Small intestine (tissue), 7 donors: ENCODE measurements at regions not wholly inside any gene's neighbourhood (a gene's known extent, or its start where the extent isn't known, plus 50 kb on each side); places are given as distances from the start of the nearest gene placed in this dataset.

Experiments
- DNase-seq, 2 donors: peaks; one replicate each; pipeline versions ENCODE4 v3.0.0 to v3.0.0-alpha.2; 2013
- FAIRE-seq: peaks from 2 replicates; lab custom pipeline; 2012; peaks lifted over from hg19 to GRCh38; lab: Jason Lieb, UNC
- H3K27ac ChIP-seq, 3 donors: one replicate each; pipeline ENCODE4 v1.5.1; 2013; ENCODE audit warnings: low read length in 2 of 3, mild to moderate bottlenecking in 2 of 3, control low read depth in 1 of 3, inconsistent platforms in 1 of 3, low read depth in 1 of 3, moderate library complexity in 1 of 3
- H3K27me3 ChIP-seq, 3 donors: one replicate each; pipeline ENCODE4 v1.6.1; 2013; ENCODE audit warnings: low read length in 3 of 3, inconsistent platforms in 1 of 3; ENCODE audit not compliant: control insufficient read depth in 3 of 3, insufficient read depth in 3 of 3
- H3K36me3 ChIP-seq, 3 donors: one replicate each; pipeline ENCODE4 v1.6.1; 2013; ENCODE audit warnings: low read length in 3 of 3, inconsistent platforms in 1 of 3, low read depth in 1 of 3, mild to moderate bottlenecking in 1 of 3, moderate library complexity in 1 of 3; ENCODE audit not compliant: control insufficient read depth in 3 of 3, insufficient read depth in 2 of 3
- H3K4me1 ChIP-seq, 3 donors: one replicate each; pipeline ENCODE4 v1.6.1; 2013; ENCODE audit warnings: low read length in 2 of 3, inconsistent platforms in 1 of 3, low read depth in 1 of 3, mild to moderate bottlenecking in 1 of 3, moderate library complexity in 1 of 3; ENCODE audit not compliant: control insufficient read depth in 3 of 3, insufficient read depth in 2 of 3
- H3K4me3 ChIP-seq, 3 donors: one replicate each; pipeline ENCODE4 v1.5.1; 2013; ENCODE audit warnings: low read length in 3 of 3, control low read depth in 1 of 3, inconsistent platforms in 1 of 3, low read depth in 1 of 3, mild to moderate bottlenecking in 1 of 3, moderate library complexity in 1 of 3
- H3K9me3 ChIP-seq, 2 donors: one replicate each; pipeline ENCODE4 v1.6.1; 2013; ENCODE audit warnings: low read depth in 1 of 2, low read length in 1 of 2; ENCODE audit not compliant: control insufficient read depth in 2 of 2, insufficient read depth in 1 of 2
- WGBS, 3 donors: extraction: QIAGEN DNeasy Blood & Tissue Kit; methylation state at CpG; one replicate each; pipeline ENCODE4 v1.1.7; 2013; 5-methylcytosine and 5-hydroxymethylcytosine counted together
- donor health status: healthy with polysubstance abuse.
- donor health status: control.
- donor health status: control.
- donor health status: Bipolar disorder and iron deficiency.
- donor health status: healthy.

DNA sequence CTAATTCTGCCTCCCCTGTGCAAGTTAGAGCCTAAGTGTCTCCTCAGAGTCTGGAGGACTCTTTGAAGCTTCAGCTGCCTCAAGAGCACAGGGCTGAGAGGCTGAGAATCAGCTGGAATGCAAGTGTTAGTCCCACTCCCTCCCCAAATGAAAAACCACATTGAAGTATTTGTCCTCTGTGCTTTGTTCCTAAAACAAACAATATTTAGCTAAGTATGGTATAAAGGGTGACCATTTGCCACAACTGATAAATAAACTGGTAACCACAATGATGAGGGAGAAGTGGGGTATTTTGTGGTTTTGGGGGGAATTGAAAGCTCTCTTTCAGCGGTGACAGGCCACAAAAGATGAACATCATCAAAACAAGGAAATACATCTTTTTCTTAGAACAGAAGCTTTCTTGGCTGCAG, 91.7 kb upstream of the HDDC2 start:
- Histone ChIP-seq H3K27me3 (no peaks in the 10 kb centered on the region), H3K9me3 (peaks cover 0 to 6% of the 10 kb centered on the region in 2 donors), H3K4me3 (no peak overlapping the region), H3K4me1 (no peaks in the 10 kb centered on the region), H3K27ac (no peak overlapping the region), H3K36me3 (no peaks in the 10 kb centered on the region)
- DNase-seq (no peak), FAIRE-seq (no peak)
- 55 to 85% (median 59%) methylated on average over 1 of the region's 1 CpG for WGBS, 3 donors

DNA sequence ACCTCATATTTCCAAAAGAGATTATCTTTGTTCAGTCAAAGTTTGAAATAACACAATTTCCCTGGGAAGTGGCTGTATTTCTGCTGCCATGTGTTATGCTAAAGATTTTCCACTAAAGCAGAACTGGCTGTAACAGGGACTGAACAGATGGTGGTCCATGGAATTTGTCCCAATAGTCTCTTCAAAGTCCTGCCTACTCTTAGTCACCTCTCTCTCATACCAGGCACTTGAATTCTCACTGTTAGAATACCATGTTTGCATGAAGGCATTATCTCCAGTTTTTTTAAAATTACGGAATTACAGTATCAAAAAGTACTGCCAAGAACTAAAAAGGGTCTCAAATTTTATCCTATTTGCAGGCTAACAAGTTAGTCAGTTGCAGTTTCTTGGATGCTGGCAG, 105.0 kb upstream of the HDDC2 start:
- no peaks in the 10 kb centered on the region for H3K27me3 ChIP-seq
- H3K9me3 ChIP-seq: no peaks in the 10 kb centered on the region
- H3K27ac ChIP-seq: no peak overlapping the region
- no peak for DNase-seq
- H3K4me3 ChIP-seq: no peak overlapping the region
- 81 to 88% (median 83%) methylated on average over 1 of the region's 1 CpG for WGBS, 3 donors
- H3K36me3 ChIP-seq: no peaks in the 10 kb centered on the region
- H3K4me1 ChIP-seq: no peaks in the 10 kb centered on the region
- FAIRE-seq: no peak

DNA sequence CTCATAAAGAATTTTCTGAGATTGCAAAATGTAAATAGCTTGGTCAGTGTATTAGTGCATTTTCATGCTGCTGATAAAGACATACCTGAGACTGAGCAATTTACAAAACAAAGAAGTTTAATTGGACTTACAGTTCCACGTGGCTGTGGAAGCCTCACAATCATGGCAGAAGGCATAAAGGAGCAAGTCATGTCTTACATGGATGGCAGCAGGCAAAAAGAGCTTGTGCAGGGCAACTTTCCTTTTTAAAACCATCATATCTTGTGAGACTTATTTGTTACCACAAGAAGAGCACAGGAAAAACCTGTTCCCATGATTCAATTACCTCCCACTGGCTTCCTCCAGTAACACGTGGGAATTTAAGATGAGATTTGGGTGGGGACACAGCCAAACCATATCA, 112.7 kb upstream of the HDDC2 start:
- 51 to 70% (median 59%) methylated on average over 2 of the region's 2 CpGs for WGBS, 3 donors
- H3K36me3 ChIP-seq: no peaks in the 10 kb centered on the region
- no peaks in the 10 kb centered on the region for H3K4me1 ChIP-seq
- H3K27ac ChIP-seq: no peak overlapping the region
- H3K4me3 ChIP-seq: no peak overlapping the region
- no peaks in the 10 kb centered on the region for H3K27me3 ChIP-seq
- H3K9me3 ChIP-seq: no peaks in the 10 kb centered on the region
- FAIRE-seq: no peak
- no peak for DNase-seq

DNA sequence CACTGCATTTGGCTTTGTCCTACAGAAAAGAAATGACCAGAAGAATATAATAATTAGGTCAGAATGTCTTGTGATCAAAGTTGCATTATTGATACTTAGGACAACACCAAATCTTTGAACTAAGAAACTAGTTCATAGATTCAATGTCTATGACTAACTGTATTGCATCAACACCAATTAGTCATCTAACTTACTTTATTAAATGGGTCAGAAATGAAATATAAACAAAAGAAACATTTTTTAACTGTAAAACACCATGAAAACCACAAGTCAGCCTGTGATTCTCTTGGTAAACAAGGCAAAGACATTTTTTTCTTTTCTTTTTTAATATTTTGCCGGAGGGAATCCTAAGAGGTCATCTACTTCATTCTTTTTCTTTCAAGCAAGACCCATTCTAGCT, 114.1 kb upstream of the HDDC2 start:
- Histone ChIP-seq H3K9me3 (no peaks in the 10 kb centered on the region), H3K27ac (no peak overlapping the region), H3K4me3 (no peak overlapping the region), H3K4me1 (no peaks in the 10 kb centered on the region), H3K27me3 (no peaks in the 10 kb centered on the region), H3K36me3 (no peaks in the 10 kb centered on the region)
- no peak for FAIRE-seq
- no peak for DNase-seq
- 81 to 90% (median 84%) methylated on average over 1 of the region's 1 CpG for WGBS, 3 donors

DNA sequence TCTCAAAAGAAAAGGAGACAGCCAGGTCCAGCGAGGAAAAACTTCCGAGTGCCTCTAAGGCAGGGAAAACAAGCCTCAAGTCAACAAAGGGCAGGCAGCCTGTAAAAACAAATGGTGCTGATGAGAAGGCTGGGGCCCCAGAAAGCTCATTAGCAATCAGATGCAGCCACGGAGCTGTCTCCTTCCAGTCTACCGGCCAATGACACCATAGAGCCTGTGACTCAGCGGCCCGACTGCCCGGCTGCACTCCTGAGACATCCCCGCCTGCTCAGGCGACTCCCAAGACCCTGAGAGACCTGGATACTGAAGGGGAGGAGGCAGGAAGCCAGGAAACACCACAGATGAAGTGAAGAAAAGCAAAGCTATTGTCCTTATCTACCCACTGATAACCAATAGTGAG, 120.1 kb upstream of the HDDC2 start:
- 20 to 43% (median 25%) methylated on average over 9 of the region's 9 CpGs for WGBS, 3 donors
- no peak for DNase-seq
- no peak for FAIRE-seq
- H3K4me1 ChIP-seq: no peaks in the 10 kb centered on the region
- no peaks in the 10 kb centered on the region for H3K9me3 ChIP-seq
- H3K27ac ChIP-seq: no peak overlapping the region
- H3K4me3 ChIP-seq: no peak overlapping the region
- H3K36me3 ChIP-seq: no peaks in the 10 kb centered on the region
- no peaks in the 10 kb centered on the region for H3K27me3 ChIP-seq

DNA sequence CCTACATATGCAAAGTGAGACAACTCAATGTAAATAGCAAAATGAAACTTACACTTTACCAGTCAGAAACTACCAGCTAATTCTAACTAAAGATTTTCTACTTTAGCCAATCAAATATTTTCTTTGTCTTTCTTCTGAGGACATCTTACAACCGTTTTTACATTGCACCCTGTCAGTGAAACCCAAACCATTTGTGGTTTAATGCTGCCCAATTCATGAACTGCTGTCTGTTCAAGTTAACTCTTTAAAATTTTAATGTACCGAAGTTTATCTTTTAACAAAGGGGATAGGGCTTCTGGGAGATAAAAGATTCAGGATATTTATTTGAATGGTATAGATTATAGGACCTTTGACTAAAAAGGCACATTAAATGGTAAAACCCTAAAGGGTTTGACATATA, 121.3 kb upstream of the HDDC2 start:
- no peak overlapping the region for H3K27ac ChIP-seq
- no peaks in the 10 kb centered on the region for H3K4me1 ChIP-seq
- no peaks in the 10 kb centered on the region for H3K9me3 ChIP-seq
- H3K4me3 ChIP-seq: no peak overlapping the region
- FAIRE-seq (no peak), DNase-seq (no peak)
- no peaks in the 10 kb centered on the region for H3K36me3 ChIP-seq
- H3K27me3 ChIP-seq: no peaks in the 10 kb centered on the region
- WGBS, 3 donors: 45 to 66% (median 55%) methylated on average over 2 of the region's 2 CpGs

DNA sequence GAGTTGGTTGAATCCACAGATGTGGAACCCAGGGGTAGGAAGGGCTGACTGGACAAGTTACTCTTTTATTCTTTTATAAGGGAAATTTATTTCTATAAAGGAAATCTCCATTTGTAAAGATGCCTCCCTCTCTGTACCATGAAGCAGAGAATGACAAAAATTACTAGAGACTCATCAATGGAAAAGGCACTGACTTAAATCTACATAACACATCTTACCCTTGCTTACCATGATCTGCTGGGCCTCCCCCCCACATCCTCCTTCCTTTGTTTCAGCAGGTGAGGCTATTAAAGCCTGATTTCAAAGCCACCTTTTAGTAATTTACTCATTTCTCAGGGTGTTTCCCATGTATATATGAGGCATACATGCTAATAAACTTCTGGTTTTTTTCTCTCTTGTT, 130.2 kb upstream of the HDDC2 start:
- Histone ChIP-seq H3K9me3 (no peaks in the 10 kb centered on the region), H3K27me3 (no peaks in the 10 kb centered on the region), H3K36me3 (no peaks in the 10 kb centered on the region), H3K27ac (no peak overlapping the region), H3K4me1 (no peaks in the 10 kb centered on the region), H3K4me3 (no peak overlapping the region)
- FAIRE-seq (no peak), DNase-seq (no peak)

DNA sequence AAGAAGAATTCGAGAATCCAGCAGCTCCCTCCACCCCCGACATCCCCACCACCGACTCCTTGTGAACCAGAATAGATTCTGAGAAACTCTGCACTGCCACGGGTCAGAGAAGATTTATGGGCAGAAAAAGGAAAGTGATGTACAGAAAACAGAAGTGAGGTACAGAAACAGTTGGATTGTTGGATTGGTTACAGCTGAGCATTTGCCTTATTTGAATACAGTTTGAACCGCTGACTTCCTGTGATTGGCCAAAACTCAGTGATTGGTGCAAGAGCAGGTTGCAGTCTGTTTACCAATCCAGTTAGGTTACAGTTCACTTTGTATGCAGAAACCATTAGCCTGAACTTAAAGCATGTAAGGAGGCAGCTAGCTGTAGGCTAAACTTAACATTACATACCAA, 131.2 kb upstream of the HDDC2 start:
- WGBS, 3 donors: 22 to 30% (median 24%) methylated on average over 5 of the region's 5 CpGs
- FAIRE-seq: no peak

DNA sequence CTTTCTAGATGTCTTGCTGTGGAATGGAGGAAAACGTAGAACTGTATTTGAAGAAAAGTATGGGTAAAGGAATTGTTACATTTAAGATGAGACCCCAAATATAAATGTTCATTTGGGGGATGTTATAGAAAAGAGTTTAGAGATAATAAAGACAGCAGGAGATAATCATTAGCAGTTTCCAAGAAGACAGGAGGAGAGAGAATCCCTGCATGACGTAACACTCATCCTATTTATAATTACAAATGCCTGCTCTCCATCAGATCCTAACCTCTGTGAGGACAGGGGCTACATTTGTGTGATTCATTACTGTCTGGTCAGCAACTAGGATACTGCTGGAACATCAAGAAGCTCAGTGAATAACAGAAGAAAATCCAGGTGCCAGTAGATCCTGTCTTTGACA, 133.0 kb upstream of the HDDC2 start:
- 76 to 81% (median 76%) methylated on average over 2 of the region's 2 CpGs for WGBS, 3 donors
- H3K9me3 ChIP-seq: no peaks in the 10 kb centered on the region
- DNase-seq: no peak
- no peak overlapping the region for H3K4me3 ChIP-seq
- H3K27ac ChIP-seq: no peak overlapping the region
- FAIRE-seq: no peak
- H3K36me3 ChIP-seq: no peaks in the 10 kb centered on the region
- H3K27me3 ChIP-seq: no peaks in the 10 kb centered on the region
- H3K4me1 ChIP-seq: no peaks in the 10 kb centered on the region

More for the DNA sequence above, 131.2 kb upstream of the HDDC2 start:
- no peak for DNase-seq
- no peaks in the 10 kb centered on the region for H3K27me3 ChIP-seq
- H3K36me3 ChIP-seq: no peaks in the 10 kb centered on the region
- no peak overlapping the region for H3K27ac ChIP-seq
- no peaks in the 10 kb centered on the region for H3K4me1 ChIP-seq
- no peaks in the 10 kb centered on the region for H3K9me3 ChIP-seq
- no peak overlapping the region for H3K4me3 ChIP-seq
